Esophagus (tissue), 2 donors: ENCODE measurements at regions not wholly inside any gene's neighbourhood (a gene's known extent, or its start where the extent isn't known, plus 50 kb on each side); places are given as distances from the start of the nearest gene placed in this dataset.

ENCODE experiments used
- H3K27ac ChIP-seq, 2 donors: one replicate each; pipeline ENCODE4 v1.5.1; 2013; ENCODE audit warnings: low read depth in 2 of 2, mild to moderate bottlenecking in 2 of 2, inconsistent platforms in 1 of 2, low read length in 1 of 2, moderate library complexity in 1 of 2
- H3K27me3 ChIP-seq, 2 donors: one replicate each; pipeline ENCODE4 v1.6.1; 2013; ENCODE audit warnings: low read length in 2 of 2, control low read depth in 1 of 2, mild to moderate bottlenecking in 1 of 2; ENCODE audit not compliant: insufficient read depth in 2 of 2, control insufficient read depth in 1 of 2
- H3K36me3 ChIP-seq, 2 donors: one replicate each; pipeline ENCODE4 v1.6.1; 2013; ENCODE audit warnings: low read length in 1 of 2; ENCODE audit not compliant: control insufficient read depth in 2 of 2, insufficient read depth in 2 of 2
- H3K4me1 ChIP-seq, 2 donors: one replicate each; pipeline ENCODE4 v1.6.1; 2013; ENCODE audit warnings: low read length in 1 of 2; ENCODE audit not compliant: control insufficient read depth in 2 of 2, insufficient read depth in 2 of 2
- H3K4me3 ChIP-seq, 2 donors: one replicate each; pipeline ENCODE4 v1.5.1; 2013; ENCODE audit warnings: low read length in 2 of 2, mild to moderate bottlenecking in 2 of 2, low read depth in 1 of 2, moderate library complexity in 1 of 2
- H3K9me3 ChIP-seq, 2 donors: one replicate each; pipeline ENCODE4 v1.6.1; 2013; ENCODE audit warnings: mild to moderate bottlenecking in 2 of 2, low read depth in 1 of 2, low read length in 1 of 2, moderate library complexity in 1 of 2; ENCODE audit not compliant: control insufficient read depth in 2 of 2, insufficient read depth in 1 of 2
- WGBS, 2 donors: extraction: QIAGEN DNeasy Blood & Tissue Kit; methylation state at CpG; one replicate each; pipeline ENCODE4 v1.1.7; 2013; 5-methylcytosine and 5-hydroxymethylcytosine counted together
- donor health status: healthy with polysubstance abuse.
- donor health status: Bipolar disorder and iron deficiency.

GRCh38 chr3:168312984-168313383 lies 217.3 kb upstream of the GOLIM4 start:
- no peaks in the 10 kb centered on the region for H3K9me3 ChIP-seq
- no peaks in the 10 kb centered on the region for H3K27me3 ChIP-seq
- WGBS, 2 donors, result 61 to 62% methylated on average over 3 to 4 of the region's 4 CpGs
- no peak overlapping the region for H3K27ac ChIP-seq
- H3K4me3 ChIP-seq, result no peak overlapping the region
- no peaks in the 10 kb centered on the region for H3K36me3 ChIP-seq
- no peaks in the 10 kb centered on the region for H3K4me1 ChIP-seq

DNA sequence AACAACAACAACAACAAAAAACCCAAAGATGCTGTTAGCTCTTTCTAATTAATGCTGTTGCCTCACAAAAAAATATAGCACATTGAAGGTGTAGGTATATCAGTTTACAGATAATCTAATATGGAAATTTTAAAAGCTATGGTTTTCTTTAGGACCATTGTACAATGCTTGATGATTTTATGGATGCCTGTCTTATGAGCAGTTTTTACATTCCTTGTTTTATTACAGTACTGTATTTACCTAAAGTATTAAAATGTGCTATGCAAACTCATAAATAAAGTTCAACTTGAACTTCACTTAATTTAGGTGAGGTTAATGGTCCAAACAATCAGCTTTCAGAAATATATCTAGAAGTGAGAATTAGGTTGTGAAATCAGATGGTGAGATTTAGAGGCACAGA lies 212.2 kb upstream of the GOLIM4 start:
- Histone ChIP-seq H3K4me1 (no peaks in the 10 kb centered on the region), H3K36me3 (no peaks in the 10 kb centered on the region), H3K27me3 (no peaks in the 10 kb centered on the region), H3K27ac (no peak overlapping the region), H3K9me3 (peaks cover 0 to under 1% of the 10 kb centered on the region in 2 donors), H3K4me3 (no peak overlapping the region)

- Histone ChIP-seq H3K9me3 (no peaks in the 10 kb centered on the region), H3K27ac (no peak overlapping the region), H3K27me3 (no peaks in the 10 kb centered on the region), H3K4me3 (no peak overlapping the region), H3K4me1 (no peaks in the 10 kb centered on the region), H3K36me3 (no peaks in the 10 kb centered on the region)
- WGBS, 2 donors, result 65 to 67% methylated on average over 1 of the region's 1 CpG
Measured at GRCh38 chr3:168295027-168295426, 199.3 kb upstream of the GOLIM4 start.

GRCh38 chr3:168292296-168292695 lies 196.6 kb upstream of the GOLIM4 start:
- no peaks in the 10 kb centered on the region for H3K36me3 ChIP-seq
- no peak overlapping the region for H3K27ac ChIP-seq
- H3K4me3 ChIP-seq, result no peak overlapping the region
- H3K4me1 ChIP-seq, result no peaks in the 10 kb centered on the region
- no peaks in the 10 kb centered on the region for H3K9me3 ChIP-seq
- H3K27me3 ChIP-seq, result no peaks in the 10 kb centered on the region

GRCh38 chr3:168289471-168290008 lies 193.8 kb upstream of the GOLIM4 start:
- no peaks in the 10 kb centered on the region for H3K27me3 ChIP-seq
- H3K4me1 ChIP-seq, result no peaks in the 10 kb centered on the region
- H3K36me3 ChIP-seq, result no peaks in the 10 kb centered on the region
- H3K4me3 ChIP-seq, result no peak overlapping the region
- WGBS, 2 donors, result 77% methylated on average over 4 of the region's 4 CpGs
- H3K27ac ChIP-seq, result no peak overlapping the region
- no peaks in the 10 kb centered on the region for H3K9me3 ChIP-seq

GRCh38 chr3:168288511-168289401 lies 193.0 kb upstream of the GOLIM4 start:
- no peaks in the 10 kb centered on the region for H3K27me3 ChIP-seq
- 78 to 79% methylated on average over 5 of the region's 5 CpGs for WGBS, 2 donors
- no peaks in the 10 kb centered on the region for H3K9me3 ChIP-seq
- no peaks in the 10 kb centered on the region for H3K4me1 ChIP-seq
- H3K27ac ChIP-seq, result no peak overlapping the region
- H3K36me3 ChIP-seq, result no peaks in the 10 kb centered on the region
- H3K4me3 ChIP-seq, result no peak overlapping the region

DNA sequence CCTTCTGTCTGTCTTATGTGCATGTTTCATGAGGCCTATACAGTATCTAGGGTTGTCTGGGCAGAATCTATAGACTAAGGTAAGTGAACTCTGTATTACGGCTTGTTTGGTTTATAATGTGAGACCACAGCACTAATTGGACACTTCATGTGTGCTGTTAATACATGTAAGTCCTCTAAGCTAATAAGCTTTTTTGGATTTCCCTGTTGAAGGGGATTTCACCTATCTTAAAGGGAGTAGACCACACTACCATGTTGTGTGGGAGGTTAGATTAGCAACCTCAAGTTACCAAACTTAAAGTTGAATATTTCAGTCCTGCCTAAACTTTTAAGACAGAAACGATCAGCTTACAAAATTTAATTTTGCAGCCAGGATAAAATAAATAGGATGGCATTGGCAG lies 189.8 kb upstream of the GOLIM4 start:
- no peaks in the 10 kb centered on the region for H3K36me3 ChIP-seq
- no peak overlapping the region for H3K27ac ChIP-seq
- no peaks in the 10 kb centered on the region for H3K9me3 ChIP-seq
- no peaks in the 10 kb centered on the region for H3K27me3 ChIP-seq
- WGBS, 2 donors, result 87 to 93% methylated on average over 2 of the region's 2 CpGs
- H3K4me3 ChIP-seq, result no peak overlapping the region
- no peaks in the 10 kb centered on the region for H3K4me1 ChIP-seq

GRCh38 chr3:168284728-168285127 lies 189.0 kb upstream of the GOLIM4 start:
- no peak overlapping the region for H3K27ac ChIP-seq
- H3K9me3 ChIP-seq, result no peaks in the 10 kb centered on the region
- 88% methylated on average over 5 of the region's 5 CpGs for WGBS, 2 donors
- no peak overlapping the region for H3K4me3 ChIP-seq
- H3K36me3 ChIP-seq, result no peaks in the 10 kb centered on the region
- H3K27me3 ChIP-seq, result no peaks in the 10 kb centered on the region
- H3K4me1 ChIP-seq, result no peaks in the 10 kb centered on the region

DNA sequence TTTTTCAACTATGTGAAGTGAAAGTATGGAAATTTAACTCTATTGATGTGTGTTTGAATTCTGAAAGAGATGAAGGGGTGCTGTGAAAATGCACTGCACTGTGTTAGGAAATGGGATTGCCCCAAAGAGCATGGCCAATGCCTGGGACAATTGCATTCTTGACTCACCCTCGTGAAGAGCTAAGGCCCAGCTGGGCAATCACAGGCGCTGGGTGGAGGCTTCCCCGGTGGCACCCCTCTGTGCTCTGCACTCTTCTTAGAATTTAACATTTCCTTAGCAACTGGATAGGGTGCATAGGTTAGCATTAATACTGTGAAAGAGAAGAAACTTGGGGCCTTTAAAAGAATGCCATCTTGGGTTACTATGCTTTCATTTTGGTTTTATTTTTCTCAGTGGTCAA lies 179.9 kb upstream of the GOLIM4 start:
- no peak overlapping the region for H3K27ac ChIP-seq
- H3K27me3 ChIP-seq, result no peaks in the 10 kb centered on the region
- WGBS, 2 donors, result 64 to 72% methylated on average over 3 of the region's 3 CpGs
- no peak overlapping the region for H3K4me3 ChIP-seq
- no peaks in the 10 kb centered on the region for H3K36me3 ChIP-seq
- H3K9me3 ChIP-seq, result no peaks in the 10 kb centered on the region
- H3K4me1 ChIP-seq, result no peaks in the 10 kb centered on the region

- H3K27me3 ChIP-seq, result no peaks in the 10 kb centered on the region
Measured at GRCh38 chr3:168273917-168274316, 178.2 kb upstream of the GOLIM4 start.

More at GRCh38 chr3:168273917-168274316, 178.2 kb upstream of the GOLIM4 start:
- WGBS, 2 donors, result 54 to 71% methylated on average over 2 of the region's 2 CpGs
- no peaks in the 10 kb centered on the region for H3K9me3 ChIP-seq
- no peaks in the 10 kb centered on the region for H3K36me3 ChIP-seq
- H3K4me3 ChIP-seq, result no peak overlapping the region
- H3K27ac ChIP-seq, result no peak overlapping the region
- no peaks in the 10 kb centered on the region for H3K4me1 ChIP-seq
